Kidney glomerular epithelial cell (primary cell): ENCODE measurements at regions not wholly inside any gene's neighbourhood (a gene's known extent, or its start where the extent isn't known, plus 50 kb on each side); places are given as distances from the start of the nearest gene placed in this dataset.
"Not testable (repeated sequence)": the region's sequence is repeated elsewhere in the genome, so short reads cannot be mapped to it uniquely, and the experiment has no call there.

ENCODE experiments used
- DNase-seq: peaks from one replicate; lab custom pipeline; 2025; lab: John Stamatoyannopoulos, UW

GRCh38 chr14:46147452-46147851 lies 504.1 kb downstream of the RPL10L start:
- no peak for DNase-seq

GRCh38 chr14:46147024-46147423 lies 504.6 kb downstream of the RPL10L start:
- no peak for DNase-seq

- no peak for DNase-seq
Observed at GRCh38 chr14:46140445-46140844, 511.1 kb downstream of the RPL10L start.

GRCh38 chr14:46139649-46140048 lies 511.9 kb downstream of the RPL10L start:
- DNase-seq = no peak

- no peak for DNase-seq
Observed at GRCh38 chr14:46137786-46138185, 513.8 kb downstream of the RPL10L start.

GRCh38 chr14:46136456-46136855 lies 515.1 kb downstream of the RPL10L start:
- no peak for DNase-seq

- DNase-seq = no peak
Observed at GRCh38 chr14:46108228-46108627, 543.4 kb downstream of the RPL10L start.

- DNase-seq = not testable (repeated sequence)
Observed at GRCh38 chr14:46100901-46101300, 550.7 kb downstream of the RPL10L start.

GRCh38 chr14:46091819-46092218 lies 559.8 kb downstream of the RPL10L start:
- DNase-seq = no peak

GRCh38 chr14:46087604-46088003 lies 564.0 kb downstream of the RPL10L start:
- DNase-seq = no peak

GRCh38 chr14:46074061-46074460 lies 577.5 kb downstream of the RPL10L start:
- DNase-seq = no peak

- no peak for DNase-seq
Observed at GRCh38 chr14:46063872-46064271, 587.7 kb downstream of the RPL10L start.

- no peak for DNase-seq
Observed at GRCh38 chr14:46058964-46059563, 592.5 kb downstream of the RPL10L start.

GRCh38 chr14:46057799-46058198 lies 593.8 kb downstream of the RPL10L start:
- no peak for DNase-seq

GRCh38 chr14:46054526-46054925 lies 597.1 kb downstream of the RPL10L start:
- DNase-seq = peak; percentile 79

- DNase-seq = no peak
Observed at GRCh38 chr14:46053221-46053620, 598.4 kb downstream of the RPL10L start.

GRCh38 chr14:46051796-46052195 lies 599.8 kb downstream of the RPL10L start:
- DNase-seq = no peak

- DNase-seq = peak; percentile 75
Observed at GRCh38 chr14:46048127-46048526, 603.5 kb downstream of the RPL10L start.

- no peak for DNase-seq
Observed at GRCh38 chr14:46036099-46036498, 615.5 kb downstream of the RPL10L start.

- no peak for DNase-seq
Observed at GRCh38 chr14:46034305-46034704, 617.3 kb downstream of the RPL10L start.

GRCh38 chr14:46018846-46019420 lies 632.6 kb downstream of the RPL10L start:
- DNase-seq = no peak

- DNase-seq = no peak
Observed at GRCh38 chr14:46008348-46008747, 643.2 kb downstream of the RPL10L start.

- DNase-seq = no peak
Observed at GRCh38 chr14:45998554-45998953, 653.0 kb downstream of the RPL10L start.

- no peak for DNase-seq
Observed at GRCh38 chr14:45990252-45990651, 661.3 kb downstream of the RPL10L start.
